Activated T-helper 17 cell treated with anti-CD3 and anti-CD28 coated beads, Interleukin-2, amount 50 U/mL, for 72 hours (primary cell): ENCODE measurements at regions not wholly inside any gene's neighbourhood (a gene's known extent, or its start where the extent isn't known, plus 50 kb on each side); places are given as distances from the start of the nearest gene placed in this dataset.
A peak's percentile ranks its signal among the peaks of the same experiment; 100 is the strongest.
"Not testable (repeated sequence)": the region's sequence is repeated elsewhere in the genome, so short reads cannot be mapped to it uniquely, and the experiment has no call there.

Experiments
- ATAC-seq: fragments of 150-1000 bp; cut with Tn5 transposase; replicated peaks from 2 replicates; pipeline ENCODE4 v1.10.0; 2021; ENCODE audit warnings: mild to moderate bottlenecking, moderate library complexity
- H3K27ac Mint-ChIP-seq: one replicate; pipeline ENCODE4 v1.8.0; 2022; ENCODE audit warnings: mixed read lengths
- H3K27me3 Mint-ChIP-seq: one replicate; pipeline ENCODE4 v1.8.0; 2022; ENCODE audit warnings: mixed read lengths
- H3K36me3 Mint-ChIP-seq: one replicate; pipeline ENCODE4 v1.8.0; 2022; ENCODE audit warnings: low read depth, mild to moderate bottlenecking, mixed read lengths
- H3K4me1 Mint-ChIP-seq: one replicate; pipeline ENCODE4 v1.8.0; 2022; ENCODE audit warnings: mixed read lengths
- H3K4me3 Mint-ChIP-seq: one replicate; pipeline ENCODE4 v1.8.0; 2022; ENCODE audit warnings: mild to moderate bottlenecking, mixed read lengths
- H3K9me3 Mint-ChIP-seq: one replicate; pipeline ENCODE4 v1.8.0; 2022; ENCODE audit warnings: mixed read lengths

- not testable (repeated sequence) for H3K36me3 Mint-ChIP-seq, ATAC-seq, H3K27me3 Mint-ChIP-seq
These were observed 91.7 kb upstream of the OLIG2 start for GRCh38 chr21:32934068-32934467.

GRCh38 chr21:32934829-32935228, 90.9 kb upstream of the OLIG2 start:
- ATAC-seq = no peak
- Mint-ChIP-seq H3K27ac (no peak overlapping the region), H3K27me3 (no peaks in the 10 kb centered on the region), H3K4me3 (no peak overlapping the region), H3K36me3 (no peaks in the 10 kb centered on the region), H3K9me3 (no peaks in the 10 kb centered on the region), H3K4me1 (peaks cover 15% of the 10 kb centered on the region)

More at GRCh38 chr21:32934068-32934467, 91.7 kb upstream of the OLIG2 start:
- not testable (repeated sequence) for H3K4me3 Mint-ChIP-seq, H3K27ac Mint-ChIP-seq, H3K9me3 Mint-ChIP-seq
- peaks cover 20% of the 10 kb centered on the region for H3K4me1 Mint-ChIP-seq

GRCh38 chr21:32940079-32941014, 85.4 kb upstream of the OLIG2 start:
- H3K36me3 Mint-ChIP-seq = no peaks in the 10 kb centered on the region
- peaks cover 5% of the 10 kb centered on the region for H3K4me1 Mint-ChIP-seq
- ATAC-seq = peak; percentile 47
- H3K4me3 Mint-ChIP-seq = no peak overlapping the region
- H3K27ac Mint-ChIP-seq = no peak overlapping the region
- H3K9me3 Mint-ChIP-seq = no peaks in the 10 kb centered on the region
- no peaks in the 10 kb centered on the region for H3K27me3 Mint-ChIP-seq

- Mint-ChIP-seq H3K27ac (no peak overlapping the region), H3K4me3 (no peak overlapping the region), H3K36me3 (no peaks in the 10 kb centered on the region), H3K4me1 (peaks cover 5% of the 10 kb centered on the region), H3K9me3 (no peaks in the 10 kb centered on the region), H3K27me3 (no peaks in the 10 kb centered on the region)
- ATAC-seq = no peak
These were observed 84.5 kb upstream of the OLIG2 start for GRCh38 chr21:32941263-32941662.

- no peak overlapping the region for H3K4me3 Mint-ChIP-seq
- H3K9me3 Mint-ChIP-seq = no peaks in the 10 kb centered on the region
- peak; percentile 80 for ATAC-seq
- H3K27ac Mint-ChIP-seq = no peak overlapping the region
- H3K4me1 Mint-ChIP-seq = no peaks in the 10 kb centered on the region
- no peaks in the 10 kb centered on the region for H3K36me3 Mint-ChIP-seq
- H3K27me3 Mint-ChIP-seq = peaks cover under 1% of the 10 kb centered on the region
These were observed 79.1 kb upstream of the OLIG2 start for GRCh38 chr21:32946654-32947053.

- Mint-ChIP-seq H3K27ac (no peak overlapping the region), H3K27me3 (peaks cover 9% of the 10 kb centered on the region), H3K4me1 (no peaks in the 10 kb centered on the region), H3K9me3 (no peaks in the 10 kb centered on the region), H3K36me3 (no peaks in the 10 kb centered on the region), H3K4me3 (no peak overlapping the region)
- ATAC-seq = no peak
These were observed 78.0 kb upstream of the OLIG2 start for GRCh38 chr21:32947736-32948135.

GRCh38 chr21:32949701-32950100, 76.0 kb upstream of the OLIG2 start:
- Mint-ChIP-seq H3K9me3 (no peaks in the 10 kb centered on the region), H3K27me3 (peaks cover 21% of the 10 kb centered on the region), H3K4me1 (no peaks in the 10 kb centered on the region), H3K27ac (no peak overlapping the region), H3K36me3 (no peaks in the 10 kb centered on the region), H3K4me3 (no peak overlapping the region)
- no peak for ATAC-seq

- no peak for ATAC-seq
These were observed 74.7 kb upstream of the OLIG2 start for GRCh38 chr21:32951041-32951440.

GRCh38 chr21:32954353-32954752, 71.4 kb upstream of the OLIG2 start:
- H3K36me3 Mint-ChIP-seq = no peaks in the 10 kb centered on the region
- ATAC-seq = no peak
- H3K27me3 Mint-ChIP-seq = peaks cover 41% of the 10 kb centered on the region
- no peaks in the 10 kb centered on the region for H3K4me1 Mint-ChIP-seq
- no peak overlapping the region for H3K27ac Mint-ChIP-seq
- H3K9me3 Mint-ChIP-seq = no peaks in the 10 kb centered on the region
- no peak overlapping the region for H3K4me3 Mint-ChIP-seq

More at GRCh38 chr21:32951041-32951440, 74.7 kb upstream of the OLIG2 start:
- H3K27me3 Mint-ChIP-seq = peaks cover 31% of the 10 kb centered on the region
- no peaks in the 10 kb centered on the region for H3K9me3 Mint-ChIP-seq
- H3K4me3 Mint-ChIP-seq = no peak overlapping the region
- no peaks in the 10 kb centered on the region for H3K36me3 Mint-ChIP-seq
- H3K4me1 Mint-ChIP-seq = no peaks in the 10 kb centered on the region
- H3K27ac Mint-ChIP-seq = no peak overlapping the region

GRCh38 chr21:32955311-32956060, 70.2 kb upstream of the OLIG2 start:
- H3K27ac Mint-ChIP-seq = no peak overlapping the region
- peaks cover 41% of the 10 kb centered on the region for H3K27me3 Mint-ChIP-seq
- ATAC-seq = no peak
- H3K4me1 Mint-ChIP-seq = no peaks in the 10 kb centered on the region
- H3K4me3 Mint-ChIP-seq = no peak overlapping the region
- H3K36me3 Mint-ChIP-seq = no peaks in the 10 kb centered on the region
- H3K9me3 Mint-ChIP-seq = no peaks in the 10 kb centered on the region

GRCh38 chr21:32956061-32956656, 69.6 kb upstream of the OLIG2 start:
- no peaks in the 10 kb centered on the region for H3K4me1 Mint-ChIP-seq
- H3K36me3 Mint-ChIP-seq = no peaks in the 10 kb centered on the region
- ATAC-seq = no peak
- H3K27me3 Mint-ChIP-seq = peaks cover 46% of the 10 kb centered on the region
- no peaks in the 10 kb centered on the region for H3K9me3 Mint-ChIP-seq
- H3K4me3 Mint-ChIP-seq = no peak overlapping the region
- H3K27ac Mint-ChIP-seq = no peak overlapping the region

GRCh38 chr21:32957545-32957944, 68.2 kb upstream of the OLIG2 start:
- H3K27ac Mint-ChIP-seq = no peak overlapping the region
- no peak overlapping the region for H3K4me3 Mint-ChIP-seq
- H3K4me1 Mint-ChIP-seq = no peaks in the 10 kb centered on the region
- peaks cover 42% of the 10 kb centered on the region for H3K27me3 Mint-ChIP-seq
- no peaks in the 10 kb centered on the region for H3K9me3 Mint-ChIP-seq
- no peaks in the 10 kb centered on the region for H3K36me3 Mint-ChIP-seq
- no peak for ATAC-seq

- peaks cover 43% of the 10 kb centered on the region for H3K27me3 Mint-ChIP-seq
- H3K36me3 Mint-ChIP-seq = no peaks in the 10 kb centered on the region
- H3K4me1 Mint-ChIP-seq = no peaks in the 10 kb centered on the region
- H3K4me3 Mint-ChIP-seq = no peak overlapping the region
- no peak overlapping the region for H3K27ac Mint-ChIP-seq
- ATAC-seq = no peak
- H3K9me3 Mint-ChIP-seq = no peaks in the 10 kb centered on the region
These were observed 67.3 kb upstream of the OLIG2 start for GRCh38 chr21:32958288-32959002.

- H3K27me3 Mint-ChIP-seq = peaks cover 20% of the 10 kb centered on the region
- H3K27ac Mint-ChIP-seq = no peak overlapping the region
These were observed 63.5 kb upstream of the OLIG2 start for GRCh38 chr21:32962268-32962667.

More at GRCh38 chr21:32962268-32962667, 63.5 kb upstream of the OLIG2 start:
- ATAC-seq = no peak
- Mint-ChIP-seq H3K4me1 (no peaks in the 10 kb centered on the region), H3K4me3 (no peak overlapping the region), H3K9me3 (no peaks in the 10 kb centered on the region), H3K36me3 (no peaks in the 10 kb centered on the region)
